ENCODE measurements at regions not wholly inside any gene's neighbourhood (a gene's known extent, or its start where the extent isn't known, plus 50 kb on each side); places are given as distances from the start of the nearest gene placed in this dataset.

DNA sequence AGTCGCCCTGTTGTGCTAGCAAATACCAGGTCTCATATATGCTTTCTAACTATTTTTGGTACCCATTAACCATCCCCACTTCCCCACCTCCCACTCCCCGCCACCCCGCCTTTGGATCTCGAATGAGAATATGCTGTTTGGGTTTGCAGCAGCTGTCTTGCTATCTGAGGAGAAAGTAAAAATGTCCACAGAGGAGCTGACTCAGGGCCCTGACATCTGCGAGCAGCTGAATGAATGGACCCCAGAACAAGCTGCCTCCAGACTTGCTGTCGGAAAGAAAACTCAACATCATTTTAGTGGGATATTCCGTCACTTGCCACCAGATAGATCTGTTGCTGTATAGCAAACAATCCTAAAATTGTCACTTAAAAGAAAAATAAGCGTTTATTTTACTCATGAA is 103.7 kb downstream of the LINC00237 start:
- Histone ChIP-seq H3K36me3 (replicated peaks in 1 of 2) (no peaks in the 10 kb centered on the region), H3K4me1 (replicated peaks in 1 of 2) (no peaks in the 10 kb centered on the region), H3K27me3 (no peaks in the 10 kb centered on the region), H3K27ac (no peak overlapping the region), H3K9me3 (replicated peaks in 1 of 3) (no peaks in the 10 kb centered on the region), H3K4me3 (no peak overlapping the region)
- TF ChIP-seq, protein P1, sequence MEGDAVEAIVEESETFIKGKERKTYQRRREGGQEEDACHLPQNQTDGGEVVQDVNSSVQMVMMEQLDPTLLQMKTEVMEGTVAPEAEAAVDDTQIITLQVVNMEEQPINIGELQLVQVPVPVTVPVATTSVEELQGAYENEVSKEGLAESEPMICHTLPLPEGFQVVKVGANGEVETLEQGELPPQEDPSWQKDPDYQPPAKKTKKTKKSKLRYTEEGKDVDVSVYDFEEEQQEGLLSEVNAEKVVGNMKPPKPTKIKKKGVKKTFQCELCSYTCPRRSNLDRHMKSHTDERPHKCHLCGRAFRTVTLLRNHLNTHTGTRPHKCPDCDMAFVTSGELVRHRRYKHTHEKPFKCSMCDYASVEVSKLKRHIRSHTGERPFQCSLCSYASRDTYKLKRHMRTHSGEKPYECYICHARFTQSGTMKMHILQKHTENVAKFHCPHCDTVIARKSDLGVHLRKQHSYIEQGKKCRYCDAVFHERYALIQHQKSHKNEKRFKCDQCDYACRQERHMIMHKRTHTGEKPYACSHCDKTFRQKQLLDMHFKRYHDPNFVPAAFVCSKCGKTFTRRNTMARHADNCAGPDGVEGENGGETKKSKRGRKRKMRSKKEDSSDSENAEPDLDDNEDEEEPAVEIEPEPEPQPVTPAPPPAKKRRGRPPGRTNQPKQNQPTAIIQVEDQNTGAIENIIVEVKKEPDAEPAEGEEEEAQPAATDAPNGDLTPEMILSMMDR (IDR thresholded peaks at IDR 0.05) = no peak
- no peak for TF ChIP-seq POLR2A (IDR thresholded peaks at IDR 0.05)
- 74 to 84% (median 78%) methylated on average over 8 of the region's 8 CpGs for WGBS, 4 donors
- intact Hi-C loops (cut with DNase I) = no loop called here
- no peak for DNase-seq

DNA sequence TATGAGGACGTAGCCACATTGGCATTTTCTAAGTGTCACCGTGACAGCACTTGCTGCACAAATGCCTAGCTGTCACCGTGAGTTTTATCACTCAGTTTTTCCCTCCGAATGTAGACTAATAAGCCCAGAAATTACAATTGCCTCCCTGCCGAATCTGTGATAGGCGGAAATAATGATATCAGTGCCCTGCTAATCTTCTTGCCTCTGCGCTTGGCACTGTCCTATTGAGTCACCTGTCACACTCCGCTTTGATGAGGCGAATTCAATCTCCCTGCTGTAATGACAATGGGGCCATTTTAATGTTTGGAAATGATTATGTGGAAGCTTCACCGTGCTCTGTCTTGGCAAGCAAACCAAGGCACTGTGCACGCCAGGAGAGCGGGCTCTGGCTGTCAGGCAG is 112.8 kb downstream of the LINC00237 start:
- TF ChIP-seq, protein P1 (IDR thresholded peaks at IDR 0.05) = no peak
- no peak for TF ChIP-seq POLR2A (IDR thresholded peaks at IDR 0.05)
- no peak overlapping the region for H3K4me3 ChIP-seq
- no peaks in the 10 kb centered on the region for H3K27me3 ChIP-seq
- H3K27ac ChIP-seq = no peak overlapping the region
- DNase-seq = no peak
- no peaks in the 10 kb centered on the region for H3K36me3 ChIP-seq (replicated peaks in 1 of 2)
- intact Hi-C loops (cut with DNase I) = no loop called here
- no peaks in the 10 kb centered on the region for H3K4me1 ChIP-seq (replicated peaks in 1 of 2)
- WGBS, 4 donors = 77 to 82% (median 80%) methylated on average over 12 of the region's 12 CpGs
- H3K9me3 ChIP-seq (replicated peaks in 1 of 3) = no peaks in the 10 kb centered on the region

DNA sequence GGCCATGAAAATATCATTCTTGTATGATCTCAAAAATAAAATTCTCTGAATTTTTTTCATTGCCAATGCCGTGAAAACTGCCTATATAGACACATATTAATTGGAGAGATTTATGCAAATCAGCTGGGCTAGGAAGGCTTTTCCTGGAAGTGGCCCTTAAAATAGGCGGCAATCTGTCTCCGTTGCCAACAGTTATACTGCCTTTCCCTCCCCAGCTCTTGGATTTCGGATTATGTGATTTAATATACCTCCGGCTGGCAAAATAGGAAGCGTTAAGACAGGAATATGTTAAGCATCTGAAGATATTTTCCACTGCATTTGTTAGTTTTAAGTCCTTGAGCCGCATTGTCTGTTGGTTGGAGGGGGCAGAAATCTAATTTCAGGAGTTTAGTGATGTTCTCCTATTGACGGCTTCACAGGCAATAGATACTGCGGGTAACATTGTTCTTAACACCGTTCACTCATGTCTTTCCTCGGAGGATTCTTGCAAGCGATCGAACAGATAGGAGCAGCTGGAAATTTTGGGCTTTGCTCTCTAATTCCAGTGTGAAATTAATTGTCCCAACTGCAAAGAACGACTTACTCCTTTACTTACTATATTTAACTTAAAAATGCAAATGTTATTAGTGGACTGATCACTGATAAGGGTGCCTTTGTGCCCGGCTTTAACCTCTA is 113.3 kb downstream of the LINC00237 start:
- Histone ChIP-seq H3K4me1 (replicated peaks in 1 of 2) (no peaks in the 10 kb centered on the region), H3K4me3 (no peak overlapping the region), H3K27ac (no peak overlapping the region), H3K36me3 (replicated peaks in 1 of 2) (no peaks in the 10 kb centered on the region), H3K27me3 (no peaks in the 10 kb centered on the region), H3K9me3 (replicated peaks in 1 of 3) (no peaks in the 10 kb centered on the region)
- TF ChIP-seq, protein P1 (IDR thresholded peaks at IDR 0.05) = no peak
- TF ChIP-seq POLR2A (IDR thresholded peaks at IDR 0.05) = no peak
- WGBS, 4 donors = 78 to 84% (median 79%) methylated on average over 15 of the region's 15 CpGs
- no peak for DNase-seq
- intact Hi-C loops (cut with DNase I) = no loop called here

DNA sequence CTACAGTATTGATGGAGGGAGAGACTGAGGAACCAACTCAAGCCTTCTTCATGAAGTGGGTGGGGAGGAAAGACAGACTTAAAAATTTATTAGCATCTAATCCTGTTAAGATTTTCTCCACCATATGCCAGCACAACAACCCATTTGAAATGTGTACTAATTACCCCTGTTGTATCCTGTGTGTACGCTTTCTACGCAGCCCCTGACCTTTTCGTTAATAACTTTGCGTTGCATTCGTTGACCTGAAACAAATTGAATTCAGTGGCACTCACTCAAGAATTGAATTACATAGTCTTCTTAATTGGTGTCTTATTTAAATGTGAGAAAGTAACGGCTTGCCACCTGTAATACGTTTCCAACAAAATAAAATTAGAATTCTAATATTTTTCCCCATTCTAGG is 113.9 kb downstream of the LINC00237 start:
- WGBS, 4 donors = 83 to 88% (median 86%) methylated on average over 7 of the region's 7 CpGs
- intact Hi-C loops (cut with DNase I) = no loop called here
- no peak overlapping the region for H3K27ac ChIP-seq
- H3K4me1 ChIP-seq (replicated peaks in 1 of 2) = no peaks in the 10 kb centered on the region
- H3K4me3 ChIP-seq = no peak overlapping the region
- DNase-seq = no peak
- no peaks in the 10 kb centered on the region for H3K9me3 ChIP-seq (replicated peaks in 1 of 3)
- no peaks in the 10 kb centered on the region for H3K27me3 ChIP-seq
- no peaks in the 10 kb centered on the region for H3K36me3 ChIP-seq (replicated peaks in 1 of 2)
- no peak for TF ChIP-seq POLR2A (IDR thresholded peaks at IDR 0.05)
- TF ChIP-seq, protein P1 (IDR thresholded peaks at IDR 0.05) = no peak

Data from adrenal gland (tissue), 9 donors.